Stomach (tissue), 8 donors: ENCODE measurements at regions not wholly inside any gene's neighbourhood (a gene's known extent, or its start where the extent isn't known, plus 50 kb on each side); places are given as distances from the start of the nearest gene placed in this dataset.

Experiments
- DNase-seq, 2 donors: peaks; one replicate each; pipeline versions ENCODE4 v3.0.0 to v3.0.0-alpha.2; 2013 to 2019
- H3K27ac ChIP-seq, 5 donors: fragments of 200-600 bp in 4 of 5; sonication (generic) in 4 of 5; one replicate each; pipeline ENCODE4 v1.5.1; 2013 to 2019; ENCODE audit warnings: mild to moderate bottlenecking in 1 of 5, moderate library complexity in 1 of 5
- H3K27me3 ChIP-seq, 3 donors: fragments of 200-600 bp; sonication (generic); one replicate each; pipeline ENCODE4 v1.5.1; 2017 to 2019; ENCODE audit warnings: mixed run types in 1 of 3
- H3K36me3 ChIP-seq, 4 donors: fragments of 200-600 bp; sonication (generic); 1 replicate in 3 of 4; 2 replicates in 1 of 4; pipeline ENCODE4 v1.5.1; 2016 to 2019
- H3K4me1 ChIP-seq, 4 donors: fragments of 200-600 bp; sonication (generic); one replicate each; pipeline ENCODE4 v1.5.1; 2016 to 2019
- H3K4me3 ChIP-seq, 4 donors: fragments of 200-600 bp; sonication (generic) in 3 of 4; one replicate each; pipeline ENCODE4 v1.5.1; 2016 to 2019; ENCODE audit warnings: mild to moderate bottlenecking in 1 of 4
- H3K9me3 ChIP-seq, 4 donors: fragments of 200-600 bp; sonication (generic); one replicate each; pipeline ENCODE4 v1.5.1; 2016 to 2019
- CTCF ChIP-seq, 7 experiments: fragments of 450-650 bp in 4 of 7; fragments of 200-600 bp in 3 of 7; sonication (generic) in 3 of 7; IDR thresholded peaks; one replicate each; pipeline ENCODE4 v1.5.1; 2016 to 2019; ENCODE audit warnings: antibody characterized with exemption in 7 of 7, control low read depth in 2 of 7, mild to moderate bottlenecking in 1 of 7
- EP300 ChIP-seq: sonication (generic); formaldehyde crosslinking; IDR thresholded peaks from one replicate; pipeline ENCODE4 v1.6.1; 2017; ENCODE audit warnings: antibody characterized with exemption
- POLR2A ChIP-seq, 4 donors: fragments of 450-650 bp; IDR thresholded peaks; one replicate each; pipeline ENCODE4 v1.6.1; 2016; ENCODE audit warnings: antibody characterized with exemption in 4 of 4, control low read depth in 2 of 4, mild to moderate bottlenecking in 1 of 4, moderate library complexity in 1 of 4
- POLR2AphosphoS5 ChIP-seq, 3 donors: sonication (generic); formaldehyde crosslinking; IDR thresholded peaks; one replicate each; pipeline ENCODE4 v1.6.1; 2016; ENCODE audit warnings: antibody characterized with exemption in 3 of 3
- WGBS, 5 donors: extraction: QIAGEN DNeasy Blood & Tissue Kit in 3 of 5; methylation state at CpG; one replicate each; pipeline versions ENCODE4 v1.1.5 to v1.1.7; 2013 to 2018; 5-methylcytosine and 5-hydroxymethylcytosine counted together
- intact Hi-C: fragments of 100-400 bp; cut with DNase I; formaldehyde crosslinking; loops from one replicate; pipeline ENCODE4 v1.15.1; 2023; ENCODE audit warnings: low total_unique reads
- donor health status: healthy with polysubstance abuse.
- donor health status: Bipolar disorder and iron deficiency.
- donor health status: healthy.

- no peak for DNase-seq
- Histone ChIP-seq H3K4me1 (peaks cover 0 to 2% (median 0%) of the 10 kb centered on the region in 4 donors), H3K4me3 (no peak overlapping the region), H3K27me3 (no peaks in the 10 kb centered on the region), H3K27ac (no peak overlapping the region), H3K9me3 (no peaks in the 10 kb centered on the region), H3K36me3 (no peaks in the 10 kb centered on the region)
- intact Hi-C loops, result no loop called here
- no peak for TF ChIP-seq EP300
- no peak for TF ChIP-seq POLR2A (IDR thresholded peaks at IDR 0.05)
- no peak for TF ChIP-seq CTCF (IDR thresholded peaks at IDR 0.05)
- TF ChIP-seq POLR2AphosphoS5 (IDR thresholded peaks at IDR 0.05), result no peak
- WGBS, 5 donors, result 68 to 97% (median 81%) methylated on average over 4 of the region's 4 CpGs
Measured at GRCh38 chr4:58507079-58507478, 1396.9 kb upstream of the IGFBP7 start.

- Histone ChIP-seq H3K9me3 (no peaks in the 10 kb centered on the region), H3K4me1 (no peaks in the 10 kb centered on the region), H3K27me3 (no peaks in the 10 kb centered on the region), H3K27ac (no peak overlapping the region), H3K4me3 (no peak overlapping the region), H3K36me3 (no peaks in the 10 kb centered on the region)
- TF ChIP-seq POLR2AphosphoS5 (IDR thresholded peaks at IDR 0.05), result no peak
- no peak for TF ChIP-seq CTCF (IDR thresholded peaks at IDR 0.05)
- no peak for TF ChIP-seq EP300
- TF ChIP-seq POLR2A (IDR thresholded peaks at IDR 0.05), result no peak
- 53 to 65% (median 55%) methylated on average over 2 of the region's 2 CpGs for WGBS, 5 donors
- intact Hi-C loops, result no loop called here
- no peak for DNase-seq
Measured at GRCh38 chr4:58502839-58503238, 1392.7 kb upstream of the IGFBP7 start.

GRCh38 chr4:58499182-58499581 is 1389.0 kb upstream of the IGFBP7 start:
- TF ChIP-seq POLR2A (IDR thresholded peaks at IDR 0.05) (no peak), EP300 (no peak), CTCF (IDR thresholded peaks at IDR 0.05) (no peak), POLR2AphosphoS5 (IDR thresholded peaks at IDR 0.05) (no peak)
- intact Hi-C loops, result no loop called here
- no peak for DNase-seq
- Histone ChIP-seq H3K9me3 (peaks cover 0 to 8% (median 1%) of the 10 kb centered on the region in 4 donors), H3K36me3 (no peaks in the 10 kb centered on the region), H3K4me3 (no peak overlapping the region), H3K27ac (no peak overlapping the region), H3K4me1 (no peaks in the 10 kb centered on the region), H3K27me3 (no peaks in the 10 kb centered on the region)

- Histone ChIP-seq H3K4me3 (no peak overlapping the region), H3K36me3 (no peaks in the 10 kb centered on the region), H3K27me3 (no peaks in the 10 kb centered on the region), H3K9me3 (peaks cover 0 to 8% (median 1%) of the 10 kb centered on the region in 4 donors), H3K27ac (no peak overlapping the region), H3K4me1 (no peaks in the 10 kb centered on the region)
- no peak for DNase-seq
- WGBS, 5 donors, result 76 to 88% (median 81%) methylated on average over 2 of the region's 2 CpGs
- intact Hi-C loops, result no loop called here
- TF ChIP-seq POLR2AphosphoS5 (IDR thresholded peaks at IDR 0.05) (no peak), POLR2A (IDR thresholded peaks at IDR 0.05) (no peak), EP300 (no peak), CTCF (IDR thresholded peaks at IDR 0.05) (no peak)
Measured at GRCh38 chr4:58491620-58492019, 1381.4 kb upstream of the IGFBP7 start.
